CD14-positive monocyte (primary cell): ENCODE measurements at regions not wholly inside any gene's neighbourhood (a gene's known extent, or its start where the extent isn't known, plus 50 kb on each side); places are given as distances from the start of the nearest gene placed in this dataset.

Experiments
- DNase-seq, 3 donors: peaks; one replicate each; pipeline ENCODE4 v3.0.0-alpha.2; 2011 to 2022
- H2AFZ ChIP-seq: 2 replicates; pipeline ENCODE4 v1.6.0; 2012; ENCODE audit warnings: mild to moderate bottlenecking, low read depth, low read length, inconsistent platforms; ENCODE audit not compliant: insufficient read depth, poor library complexity, severe bottlenecking
- H3K27ac ChIP-seq, 2 donors: 1 replicate in 1 of 2; 2 replicates in 1 of 2; pipeline ENCODE4 v1.5.1; 2012 to 2013; ENCODE audit warnings: low read length in 2 of 2, control low read depth in 1 of 2, inconsistent platforms in 1 of 2, low read depth in 1 of 2, mild to moderate bottlenecking in 1 of 2
- H3K27me3 ChIP-seq, 2 donors: one replicate each; pipeline versions ENCODE4 v1.6.0 to v1.6.1; 2011 to 2013; ENCODE audit warnings: low read length in 2 of 2; ENCODE audit not compliant: control insufficient read depth in 2 of 2, insufficient read depth in 2 of 2
- H3K36me3 ChIP-seq, 2 donors: replicated peaks in 1 of 2; 1 replicate in 1 of 2; 2 replicates in 1 of 2; pipeline versions ENCODE4 v1.5.1 to v1.6.1; 2012 to 2013; ENCODE audit warnings: low read length in 2 of 2, control low read depth in 1 of 2, inconsistent platforms in 1 of 2, mild to moderate bottlenecking in 1 of 2; ENCODE audit not compliant: insufficient read depth in 2 of 2, control insufficient read depth in 1 of 2
- H3K4me1 ChIP-seq, 2 donors: 1 replicate in 1 of 2; 2 replicates in 1 of 2; pipeline versions ENCODE4 v1.5.1 to v1.6.1; 2012 to 2013; ENCODE audit warnings: low read length in 2 of 2, control low read depth in 1 of 2, inconsistent platforms in 1 of 2, mild to moderate bottlenecking in 1 of 2, moderate library complexity in 1 of 2; ENCODE audit not compliant: insufficient read depth in 2 of 2, control insufficient read depth in 1 of 2
- H3K4me2 ChIP-seq: replicated peaks from 2 replicates; pipeline ENCODE3; 2012; ENCODE audit warnings: low read length, moderate library complexity, mild to moderate bottlenecking; ENCODE audit not compliant: poor library complexity, severe bottlenecking; ENCODE audit errors: extremely low read depth
- H3K4me3 ChIP-seq, 3 experiments: fragments of 200-600 bp in 1 of 3; sonication (generic) in 1 of 3; replicated peaks in 1 of 3; 1 replicate in 2 of 3; 2 replicates in 1 of 3; pipeline ENCODE4 v1.5.1; 2011 to 2013; ENCODE audit warnings: low read length in 3 of 3, mild to moderate bottlenecking in 3 of 3, control low read depth in 2 of 3, low read depth in 2 of 3, inconsistent platforms in 1 of 3, moderate library complexity in 1 of 3
- H3K79me2 ChIP-seq: 2 replicates; pipeline ENCODE4 v1.6.0; 2012; ENCODE audit warnings: mild to moderate bottlenecking, control low read depth, inconsistent platforms, low read length, moderate library complexity; ENCODE audit not compliant: insufficient read depth
- H3K9ac ChIP-seq: 2 replicates; pipeline ENCODE4 v1.6.0; 2017; ENCODE audit warnings: low read length, mild to moderate bottlenecking; ENCODE audit not compliant: insufficient read depth, poor library complexity, severe bottlenecking
- H3K9me3 ChIP-seq, 2 donors: replicated peaks in 1 of 2; 1 replicate in 1 of 2; 2 replicates in 1 of 2; pipeline versions ENCODE4 v1.5.1 to v1.6.1; 2012 to 2013; ENCODE audit warnings: low read length in 2 of 2, control low read depth in 1 of 2; ENCODE audit not compliant: control insufficient read depth in 1 of 2, insufficient read depth in 1 of 2
- H4K20me1 ChIP-seq: 2 replicates; pipeline ENCODE4 v1.6.0; 2012; ENCODE audit warnings: mild to moderate bottlenecking, low read length, control low read depth, moderate library complexity; ENCODE audit not compliant: insufficient read depth
- H3K27ac Mint-ChIP-seq, 7 donors: one replicate each; pipeline ENCODE4 v1.8.0; 2020; ENCODE audit warnings: mild to moderate bottlenecking in 7 of 7, mixed read lengths in 7 of 7, moderate library complexity in 6 of 7, inconsistent platforms in 2 of 7
- H3K27me3 Mint-ChIP-seq, 3 donors: one replicate each; pipeline ENCODE4 v1.8.0; 2021 to 2022; ENCODE audit warnings: low read depth in 3 of 3, mild to moderate bottlenecking in 3 of 3, mixed read lengths in 3 of 3, moderate library complexity in 3 of 3, inconsistent platforms in 1 of 3
- H3K36me3 Mint-ChIP-seq, 2 donors: one replicate each; pipeline ENCODE4 v1.8.0; 2020; ENCODE audit warnings: mixed read lengths in 2 of 2, inconsistent platforms in 1 of 2, mild to moderate bottlenecking in 1 of 2
- H3K4me1 Mint-ChIP-seq: one replicate; pipeline ENCODE4 v1.8.0; 2020; ENCODE audit warnings: mild to moderate bottlenecking, mixed read lengths
- H3K4me3 Mint-ChIP-seq, 2 donors: one replicate each; pipeline ENCODE4 v1.8.0; 2020; ENCODE audit warnings: mild to moderate bottlenecking in 2 of 2, mixed read lengths in 2 of 2, moderate library complexity in 1 of 2
- H3K9me3 Mint-ChIP-seq, 7 donors: one replicate each; pipeline ENCODE4 v1.8.0; 2020 to 2022; ENCODE audit warnings: mixed read lengths in 7 of 7, mild to moderate bottlenecking in 6 of 7, moderate library complexity in 6 of 7, inconsistent platforms in 2 of 7
- WGBS: methylation state at CpG from one replicate; pipeline ENCODE4 v1.1.5; 2013; ENCODE audit warnings: missing lambda C conversion rate; ENCODE audit not compliant: insufficient coverage; 5-methylcytosine and 5-hydroxymethylcytosine counted together
- intact Hi-C, 2 donors: fragments of 100-400 bp; cut with micrococcal nuclease; formaldehyde crosslinking; loops; one replicate each; pipeline versions ENCODE4 v1.15.0 to v1.15.1; 2023
- TF ChIP-seq, protein P1 (sequence below): fragments of 200-600 bp; IDR thresholded peaks from one replicate; pipeline ENCODE4 v1.8.0; 2022; ENCODE audit warnings: antibody characterized with exemption, mild to moderate bottlenecking

DNA sequence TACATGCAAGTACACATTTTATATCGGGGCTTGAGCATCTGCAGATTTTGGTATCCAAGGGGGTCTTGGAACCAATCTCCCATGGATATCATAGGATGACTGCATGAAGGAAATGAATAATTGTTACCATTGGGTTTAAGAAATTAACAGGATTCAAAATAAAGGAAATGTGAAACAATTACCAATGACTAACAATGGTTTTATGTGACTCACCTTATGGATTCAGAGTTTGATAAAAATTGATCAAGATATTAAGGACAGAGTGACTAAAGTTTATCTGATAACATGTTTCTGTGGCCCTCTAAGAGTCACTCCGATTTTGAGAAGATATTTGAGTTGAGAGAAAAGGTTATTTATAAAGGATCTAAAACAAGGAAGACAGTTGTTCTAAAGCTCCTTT, 93.0 kb upstream of the ODAD2 start:
- peaks cover 0 to 2% of the 10 kb centered on the region in 2 donors for H3K9me3 ChIP-seq
- peaks cover 3 to 10% of the 10 kb centered on the region in 2 donors for H3K4me1 ChIP-seq
- H3K9ac ChIP-seq: no peak overlapping the region
- peaks cover 38 to 47% of the 10 kb centered on the region in 2 donors for H3K36me3 Mint-ChIP-seq
- H3K27ac ChIP-seq: no peak overlapping the region
- TF ChIP-seq, protein P1, sequence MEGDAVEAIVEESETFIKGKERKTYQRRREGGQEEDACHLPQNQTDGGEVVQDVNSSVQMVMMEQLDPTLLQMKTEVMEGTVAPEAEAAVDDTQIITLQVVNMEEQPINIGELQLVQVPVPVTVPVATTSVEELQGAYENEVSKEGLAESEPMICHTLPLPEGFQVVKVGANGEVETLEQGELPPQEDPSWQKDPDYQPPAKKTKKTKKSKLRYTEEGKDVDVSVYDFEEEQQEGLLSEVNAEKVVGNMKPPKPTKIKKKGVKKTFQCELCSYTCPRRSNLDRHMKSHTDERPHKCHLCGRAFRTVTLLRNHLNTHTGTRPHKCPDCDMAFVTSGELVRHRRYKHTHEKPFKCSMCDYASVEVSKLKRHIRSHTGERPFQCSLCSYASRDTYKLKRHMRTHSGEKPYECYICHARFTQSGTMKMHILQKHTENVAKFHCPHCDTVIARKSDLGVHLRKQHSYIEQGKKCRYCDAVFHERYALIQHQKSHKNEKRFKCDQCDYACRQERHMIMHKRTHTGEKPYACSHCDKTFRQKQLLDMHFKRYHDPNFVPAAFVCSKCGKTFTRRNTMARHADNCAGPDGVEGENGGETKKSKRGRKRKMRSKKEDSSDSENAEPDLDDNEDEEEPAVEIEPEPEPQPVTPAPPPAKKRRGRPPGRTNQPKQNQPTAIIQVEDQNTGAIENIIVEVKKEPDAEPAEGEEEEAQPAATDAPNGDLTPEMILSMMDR: no peak
- no peak overlapping the region for H3K4me3 ChIP-seq
- intact Hi-C loops: no loop called here
- DNase-seq: no peak
- WGBS: 100% methylated on average over 1 of the region's 2 CpGs
- H3K4me2 ChIP-seq: no peak overlapping the region
- peaks cover 0 to 8% (median 3%) of the 10 kb centered on the region in 7 donors for H3K9me3 Mint-ChIP-seq
- peaks cover 11% of the 10 kb centered on the region for H3K4me1 Mint-ChIP-seq
- no peak overlapping the region for H2AFZ ChIP-seq
- H3K27ac Mint-ChIP-seq: no peak overlapping the region
- peaks cover 13 to 49% of the 10 kb centered on the region in 2 donors for H3K36me3 ChIP-seq
- no peak overlapping the region for H3K4me3 Mint-ChIP-seq
- no peaks in the 10 kb centered on the region for H3K27me3 Mint-ChIP-seq
- H3K79me2 ChIP-seq: no peaks in the 10 kb centered on the region
- no peaks in the 10 kb centered on the region for H4K20me1 ChIP-seq
- H3K27me3 ChIP-seq: no peaks in the 10 kb centered on the region

DNA sequence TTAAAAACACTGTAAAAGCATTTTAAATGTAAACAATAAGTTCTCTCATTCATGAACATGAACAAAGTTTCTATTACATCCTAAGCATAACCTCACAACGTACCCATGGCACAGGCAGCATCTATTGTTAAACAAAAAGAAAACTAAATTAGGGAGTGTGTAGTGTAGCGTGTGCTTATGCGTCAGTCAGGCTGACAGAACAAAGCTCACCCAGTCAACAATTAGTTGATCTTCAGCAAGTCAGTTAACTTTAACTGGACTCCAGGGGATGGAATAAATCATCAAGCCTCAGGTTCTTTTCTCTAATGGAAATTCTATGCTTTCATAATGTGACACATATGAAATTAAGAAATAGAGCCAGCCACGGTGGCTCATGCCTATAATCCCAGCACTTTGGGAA, 91.6 kb upstream of the ODAD2 start:
- Histone ChIP-seq H3K9me3 (peaks cover 0 to 6% of the 10 kb centered on the region in 2 donors), H3K4me1 (peaks cover 3 to 10% of the 10 kb centered on the region in 2 donors), H4K20me1 (no peaks in the 10 kb centered on the region), H3K9ac (no peak overlapping the region), H3K36me3 (peaks cover 23 to 63% of the 10 kb centered on the region in 2 donors), H3K27ac (no peak overlapping the region), H3K27me3 (no peaks in the 10 kb centered on the region), H3K4me3 (no peak overlapping the region), H3K4me2 (no peak overlapping the region), H3K79me2 (no peaks in the 10 kb centered on the region), H2AFZ (no peak overlapping the region)
- intact Hi-C loops: no loop called here
- H3K4me1 Mint-ChIP-seq: peaks cover 11% of the 10 kb centered on the region
- no peak overlapping the region for H3K4me3 Mint-ChIP-seq
- DNase-seq: no peak
- H3K9me3 Mint-ChIP-seq: peaks cover 0 to 18% (median 6%) of the 10 kb centered on the region in 7 donors
- H3K27me3 Mint-ChIP-seq: no peaks in the 10 kb centered on the region
- 100% methylated on average over 1 of the region's 4 CpGs for WGBS
- TF ChIP-seq, protein P1: no peak
- H3K36me3 Mint-ChIP-seq: peaks cover 52 to 59% of the 10 kb centered on the region in 2 donors
- H3K27ac Mint-ChIP-seq: peak overlapping the region in 2 of 7 donors; percentile 15 to 63
